DMS 273 (cell line): ENCODE measurements at regions not wholly inside any gene's neighbourhood (a gene's known extent, or its start where the extent isn't known, plus 50 kb on each side); places are given as distances from the start of the nearest gene placed in this dataset.

Experiments
- DNase-seq: peaks from one replicate; lab custom pipeline; 2025; ENCODE audit not compliant: unreplicated experiment; lab: John Stamatoyannopoulos, UW

GRCh38 chr1:61523893-61524605, 200.9 kb downstream of the TM2D1 start:
- DNase-seq, result no peak

GRCh38 chr1:61523229-61523628, 201.7 kb downstream of the TM2D1 start:
- DNase-seq, result no peak

DNA sequence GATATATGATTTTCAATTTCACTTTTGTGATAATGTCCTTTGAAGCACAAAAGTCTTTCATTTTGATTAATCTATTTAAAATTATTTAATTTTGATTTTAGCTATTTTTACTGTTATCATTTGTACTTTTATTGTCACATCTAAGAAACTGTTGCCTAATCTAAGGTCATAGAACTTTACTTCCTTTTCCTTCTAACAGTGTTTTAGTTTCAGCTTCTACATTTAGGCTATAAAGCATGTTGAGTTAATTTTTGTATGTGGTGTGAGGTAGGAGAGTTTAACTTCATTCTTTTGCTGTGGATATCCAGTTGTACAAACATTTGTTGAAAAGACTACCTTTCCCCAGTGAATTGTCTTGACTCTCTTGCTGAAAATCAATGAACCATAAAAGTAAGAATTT, 204.5 kb downstream of the TM2D1 start:
- DNase-seq, result no peak

DNA sequence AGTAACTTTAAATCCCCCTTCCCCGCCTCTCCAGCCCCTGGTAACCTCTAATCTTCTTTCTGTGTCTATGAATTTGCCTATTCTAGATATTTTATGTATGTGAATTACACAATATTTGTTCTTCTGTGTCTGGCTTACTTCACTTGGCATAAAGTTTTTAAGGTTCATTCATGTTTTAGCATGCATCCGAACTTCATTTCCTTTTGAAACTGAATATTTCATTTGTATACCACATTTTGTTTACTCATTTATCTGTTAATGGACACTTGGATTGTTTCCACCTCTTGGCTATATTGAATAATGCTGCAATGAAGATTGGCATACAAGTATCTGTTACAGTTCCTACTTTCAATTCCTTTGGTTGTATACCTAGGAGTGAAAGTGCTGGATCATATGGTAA, 205.3 kb downstream of the TM2D1 start:
- no peak for DNase-seq

DNA sequence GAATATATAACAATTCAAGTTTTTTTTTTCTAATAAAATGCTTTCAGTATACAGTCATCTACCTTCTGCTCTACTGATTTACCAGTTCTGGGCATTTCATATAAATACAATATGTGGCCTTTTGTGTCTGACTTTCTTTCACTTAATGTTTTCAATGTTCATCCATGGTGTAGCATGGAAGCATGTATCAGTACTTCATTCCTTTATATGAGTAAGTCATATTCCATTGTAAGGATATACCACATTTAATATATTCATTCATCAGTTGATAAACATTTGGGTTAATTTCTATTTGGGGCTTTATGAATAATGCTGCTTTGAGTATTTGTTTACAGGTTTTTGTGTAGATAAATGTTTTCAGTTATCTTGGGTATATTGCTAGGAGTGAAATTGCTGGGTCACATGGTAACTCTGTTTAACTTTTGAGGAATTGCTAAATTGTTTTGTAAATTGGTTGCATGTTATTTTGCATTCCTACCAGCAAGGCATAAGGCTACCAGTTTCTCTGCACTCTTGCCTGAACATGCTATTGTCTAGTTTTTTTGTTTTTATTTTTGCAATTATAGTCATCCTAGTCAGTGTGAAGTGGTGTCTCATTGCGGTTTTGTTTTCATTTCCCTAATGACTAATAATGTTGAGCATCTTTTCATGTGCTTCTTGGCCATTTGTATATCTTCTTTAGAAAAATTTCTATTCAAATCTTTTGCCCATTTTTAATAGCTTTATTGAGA, 206.1 kb downstream of the TM2D1 start:
- no peak for DNase-seq

DNA sequence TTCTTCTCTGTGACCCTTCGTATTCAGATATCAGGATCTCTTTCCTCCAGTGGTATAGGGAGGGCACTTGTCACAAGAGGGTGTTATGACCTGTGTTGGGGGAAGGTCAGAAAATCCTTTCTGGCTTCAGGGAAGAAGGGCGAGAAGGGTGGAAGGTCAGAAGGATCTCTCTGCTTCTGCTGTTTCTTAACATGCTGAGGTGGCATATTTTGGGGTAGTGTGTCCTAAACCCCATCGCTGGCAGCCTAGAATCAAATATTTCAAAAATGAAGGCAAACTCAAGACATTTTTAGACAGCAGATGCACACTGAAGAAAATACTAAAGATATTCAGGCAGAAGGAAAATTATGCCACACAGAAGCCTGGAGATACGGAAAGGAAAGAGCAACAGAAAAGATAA, 207.6 kb downstream of the TM2D1 start:
- DNase-seq, result no peak

- DNase-seq, result no peak
These were observed 209.8 kb downstream of the TM2D1 start for GRCh38 chr1:61515096-61515495.
